ENCODE measurements at regions not wholly inside any gene's neighbourhood (a gene's known extent, or its start where the extent isn't known, plus 50 kb on each side); places are given as distances from the start of the nearest gene placed in this dataset.

DNA sequence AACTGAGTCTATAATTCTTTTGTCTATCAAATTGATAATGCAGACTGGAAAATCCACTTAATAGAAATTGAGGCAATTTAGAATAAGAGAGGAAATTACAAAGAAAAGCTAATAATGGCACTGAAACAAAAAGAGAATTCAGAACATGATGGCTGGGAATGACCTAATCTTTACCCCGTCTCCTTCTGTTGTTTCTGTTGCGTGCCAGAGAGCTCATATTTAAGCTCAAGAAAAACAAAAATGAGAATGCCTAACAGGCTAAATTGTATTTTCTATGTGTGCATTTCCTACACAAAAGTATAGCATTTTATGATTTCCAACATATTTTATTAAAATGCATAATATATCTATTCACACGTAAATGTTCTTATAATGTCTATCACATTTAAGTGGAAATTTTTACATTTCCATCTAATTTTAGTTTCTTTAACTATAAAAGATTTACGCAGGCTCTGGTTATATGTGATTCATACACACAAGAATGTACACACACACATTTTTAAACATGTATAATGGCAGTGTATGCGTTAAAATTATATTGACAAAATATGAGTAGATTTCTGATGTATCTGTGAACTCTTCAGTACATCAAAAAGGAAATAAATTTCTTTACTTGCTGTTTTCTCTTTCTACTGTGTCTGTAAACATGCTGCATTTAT is 432.3 kb downstream of the SLITRK6 start:
- DNase-seq, result no peak
- Mint-ChIP-seq H3K27ac (no peak overlapping the region), H3K27me3 (no peaks in the 10 kb centered on the region), H3K4me1 (no peaks in the 10 kb centered on the region), H3K36me3 (ENCODE audit: low read depth) (no peaks in the 10 kb centered on the region), H3K9me3 (no peaks in the 10 kb centered on the region), H3K4me3 (no peak overlapping the region)
- ATAC-seq, result no peak

- no peaks in the 10 kb centered on the region for H3K4me1 Mint-ChIP-seq
- no peak for ATAC-seq
These were observed 435.7 kb downstream of the SLITRK6 start for GRCh38 chr13:85363504-85363903.

GRCh38 chr13:85362980-85363379 is 436.2 kb downstream of the SLITRK6 start:
- H3K27ac Mint-ChIP-seq, result no peak overlapping the region
- DNase-seq (no peak), ATAC-seq (no peak)
- no peaks in the 10 kb centered on the region for H3K4me1 Mint-ChIP-seq
- H3K9me3 Mint-ChIP-seq, result no peaks in the 10 kb centered on the region
- no peak overlapping the region for H3K4me3 Mint-ChIP-seq
- H3K36me3 Mint-ChIP-seq (ENCODE audit: low read depth), result no peaks in the 10 kb centered on the region
- H3K27me3 Mint-ChIP-seq, result no peaks in the 10 kb centered on the region

More at GRCh38 chr13:85363504-85363903, 435.7 kb downstream of the SLITRK6 start:
- Mint-ChIP-seq H3K4me3 (no peak overlapping the region), H3K27me3 (no peaks in the 10 kb centered on the region), H3K36me3 (ENCODE audit: low read depth) (no peaks in the 10 kb centered on the region), H3K27ac (no peak overlapping the region), H3K9me3 (no peaks in the 10 kb centered on the region)
- no peak for DNase-seq

GRCh38 chr13:85347251-85347650 is 452.0 kb downstream of the SLITRK6 start:
- Mint-ChIP-seq H3K4me3 (no peak overlapping the region), H3K4me1 (no peaks in the 10 kb centered on the region), H3K36me3 (ENCODE audit: low read depth) (no peaks in the 10 kb centered on the region), H3K27me3 (no peaks in the 10 kb centered on the region), H3K9me3 (peaks cover 4% of the 10 kb centered on the region), H3K27ac (no peak overlapping the region)
- DNase-seq (no peak), ATAC-seq (no peak)

DNA sequence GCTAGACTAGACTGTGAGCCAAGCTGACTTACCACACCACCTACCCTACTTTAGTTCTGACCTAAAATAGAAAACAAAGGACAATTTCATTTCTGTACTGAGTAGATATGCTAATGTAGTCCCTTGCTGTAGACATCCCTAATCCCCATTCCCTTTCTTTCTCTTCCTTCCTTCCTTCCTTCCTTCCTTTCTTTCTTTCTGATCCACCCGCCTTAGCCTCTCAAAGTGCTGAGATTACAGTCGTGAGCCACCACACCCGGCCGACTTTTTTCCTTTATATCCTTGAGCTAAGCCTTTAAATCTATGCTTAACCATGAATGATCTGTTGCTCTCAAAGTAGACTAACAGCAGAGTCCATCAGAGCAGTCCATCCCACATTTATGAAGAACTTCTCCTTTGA is 465.0 kb downstream of the SLITRK6 start:
- Mint-ChIP-seq H3K9me3 (peaks cover 6% of the 10 kb centered on the region), H3K27ac (no peak overlapping the region)

GRCh38 chr13:85333506-85334020 is 465.7 kb downstream of the SLITRK6 start:
- Mint-ChIP-seq H3K27me3 (no peaks in the 10 kb centered on the region), H3K4me1 (no peaks in the 10 kb centered on the region), H3K36me3 (ENCODE audit: low read depth) (no peaks in the 10 kb centered on the region), H3K4me3 (no peak overlapping the region), H3K9me3 (peaks cover 4% of the 10 kb centered on the region), H3K27ac (no peak overlapping the region)
- DNase-seq, result no peak
- no peak for ATAC-seq

More for the DNA sequence above, 465.0 kb downstream of the SLITRK6 start:
- DNase-seq (no peak), ATAC-seq (no peak)
- Mint-ChIP-seq H3K4me1 (no peaks in the 10 kb centered on the region), H3K36me3 (ENCODE audit: low read depth) (no peaks in the 10 kb centered on the region), H3K4me3 (no peak overlapping the region), H3K27me3 (no peaks in the 10 kb centered on the region)

DNA sequence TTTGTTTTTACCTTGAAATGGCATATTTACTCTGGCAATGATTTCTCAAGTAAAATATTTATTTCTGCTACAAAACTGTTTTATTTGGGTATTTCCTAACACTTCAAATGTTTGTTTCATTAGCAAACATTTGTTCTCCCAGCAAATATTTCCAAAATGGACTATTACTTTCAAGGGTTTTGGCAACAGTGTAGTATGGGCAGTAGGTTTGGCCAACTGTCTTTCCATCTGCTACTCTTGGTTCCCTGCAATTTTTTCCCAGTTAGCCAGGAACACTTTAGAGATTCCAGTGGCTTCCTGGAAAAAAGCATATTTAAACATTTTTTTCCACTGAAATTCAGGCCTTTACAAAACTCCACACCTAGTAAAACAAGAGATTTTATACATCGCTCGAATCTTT is 466.6 kb downstream of the SLITRK6 start:
- no peak for DNase-seq
- Mint-ChIP-seq H3K9me3 (peaks cover 7% of the 10 kb centered on the region), H3K27ac (no peak overlapping the region), H3K4me3 (no peak overlapping the region), H3K4me1 (no peaks in the 10 kb centered on the region), H3K27me3 (no peaks in the 10 kb centered on the region), H3K36me3 (ENCODE audit: low read depth) (no peaks in the 10 kb centered on the region)
- no peak for ATAC-seq

DNA sequence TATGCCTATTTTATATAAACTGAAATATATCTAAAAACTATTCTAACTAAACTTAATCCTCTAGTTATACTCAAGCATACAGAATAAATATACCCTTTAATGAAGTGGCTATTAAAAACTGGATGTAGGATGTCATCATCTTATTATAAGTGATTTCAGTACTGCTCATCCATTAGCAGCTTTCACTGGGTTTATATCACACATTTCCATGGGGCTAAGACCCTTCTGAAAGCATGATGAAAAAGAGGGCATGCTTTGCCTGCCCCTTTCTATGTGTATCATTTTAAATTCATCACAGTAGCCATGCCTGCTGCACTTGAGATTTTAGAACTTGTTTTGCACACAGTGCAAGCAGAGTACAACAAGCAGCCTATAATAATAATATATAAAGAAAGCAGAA is 477.5 kb downstream of the SLITRK6 start:
- ATAC-seq (no peak), DNase-seq (no peak)
- H3K4me1 Mint-ChIP-seq, result no peaks in the 10 kb centered on the region
- H3K27ac Mint-ChIP-seq, result no peak overlapping the region
- no peaks in the 10 kb centered on the region for H3K27me3 Mint-ChIP-seq
- no peaks in the 10 kb centered on the region for H3K9me3 Mint-ChIP-seq
- no peak overlapping the region for H3K4me3 Mint-ChIP-seq
- H3K36me3 Mint-ChIP-seq (ENCODE audit: low read depth), result no peaks in the 10 kb centered on the region

DNA sequence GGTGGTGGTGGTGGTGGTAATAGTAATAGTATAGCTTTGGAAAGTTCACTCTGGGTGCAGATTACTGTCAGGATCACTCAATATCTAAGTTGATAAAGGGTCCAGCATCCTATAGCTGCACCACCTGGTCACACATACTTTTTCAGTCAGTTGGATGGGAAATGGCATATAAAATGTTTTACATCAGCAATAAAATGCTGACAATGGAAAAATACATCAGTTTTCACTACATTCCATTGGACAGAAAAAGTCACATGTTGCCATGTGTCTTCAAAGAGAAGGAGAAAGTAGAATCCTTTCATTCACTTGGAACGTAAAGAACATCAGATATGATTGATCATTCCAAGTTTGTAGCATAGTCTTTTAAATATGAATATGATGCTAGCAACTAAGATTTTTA is 481.4 kb downstream of the SLITRK6 start:
- Mint-ChIP-seq H3K4me1 (no peaks in the 10 kb centered on the region), H3K36me3 (ENCODE audit: low read depth) (no peaks in the 10 kb centered on the region), H3K27ac (no peak overlapping the region), H3K9me3 (no peaks in the 10 kb centered on the region), H3K4me3 (no peak overlapping the region), H3K27me3 (no peaks in the 10 kb centered on the region)
- ATAC-seq, result no peak
- DNase-seq, result no peak

DNA sequence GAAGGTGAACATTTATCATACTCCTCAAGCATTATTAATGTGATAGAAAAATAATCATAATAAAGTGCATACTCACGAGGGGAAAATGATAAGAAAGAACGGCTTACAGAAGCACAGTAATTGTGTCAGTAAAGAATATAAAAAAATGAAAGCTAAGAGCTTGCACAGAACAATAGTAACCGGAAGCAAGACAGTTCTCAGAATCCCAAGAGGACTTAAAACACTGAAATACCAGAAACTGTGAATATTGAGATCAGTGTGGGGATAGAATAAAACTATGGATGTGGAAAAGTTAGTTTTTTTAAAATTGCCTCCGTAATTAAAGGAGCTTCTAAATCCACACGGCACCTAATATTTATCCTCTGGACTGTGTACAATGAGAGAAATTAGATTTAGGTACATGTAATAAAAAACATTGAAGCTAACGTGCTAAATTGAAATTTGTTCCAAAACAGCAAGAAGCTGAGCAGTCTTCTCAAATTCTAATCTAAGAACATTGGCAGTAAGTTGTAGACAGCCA is 482.7 kb downstream of the SLITRK6 start:
- H3K9me3 Mint-ChIP-seq, result no peaks in the 10 kb centered on the region
- DNase-seq (no peak), ATAC-seq (no peak)
- no peaks in the 10 kb centered on the region for H3K27me3 Mint-ChIP-seq
- H3K36me3 Mint-ChIP-seq (ENCODE audit: low read depth), result no peaks in the 10 kb centered on the region
- no peaks in the 10 kb centered on the region for H3K4me1 Mint-ChIP-seq
- H3K27ac Mint-ChIP-seq, result no peak overlapping the region
- H3K4me3 Mint-ChIP-seq, result no peak overlapping the region

GRCh38 chr13:85314686-85315085 is 484.5 kb downstream of the SLITRK6 start:
- no peak overlapping the region for H3K4me3 Mint-ChIP-seq
- H3K36me3 Mint-ChIP-seq (ENCODE audit: low read depth), result no peaks in the 10 kb centered on the region
- H3K9me3 Mint-ChIP-seq, result peaks cover 4% of the 10 kb centered on the region
- H3K27ac Mint-ChIP-seq, result no peak overlapping the region
- ATAC-seq, result no peak
- no peak for DNase-seq
- no peaks in the 10 kb centered on the region for H3K4me1 Mint-ChIP-seq
- H3K27me3 Mint-ChIP-seq, result no peaks in the 10 kb centered on the region

DNA sequence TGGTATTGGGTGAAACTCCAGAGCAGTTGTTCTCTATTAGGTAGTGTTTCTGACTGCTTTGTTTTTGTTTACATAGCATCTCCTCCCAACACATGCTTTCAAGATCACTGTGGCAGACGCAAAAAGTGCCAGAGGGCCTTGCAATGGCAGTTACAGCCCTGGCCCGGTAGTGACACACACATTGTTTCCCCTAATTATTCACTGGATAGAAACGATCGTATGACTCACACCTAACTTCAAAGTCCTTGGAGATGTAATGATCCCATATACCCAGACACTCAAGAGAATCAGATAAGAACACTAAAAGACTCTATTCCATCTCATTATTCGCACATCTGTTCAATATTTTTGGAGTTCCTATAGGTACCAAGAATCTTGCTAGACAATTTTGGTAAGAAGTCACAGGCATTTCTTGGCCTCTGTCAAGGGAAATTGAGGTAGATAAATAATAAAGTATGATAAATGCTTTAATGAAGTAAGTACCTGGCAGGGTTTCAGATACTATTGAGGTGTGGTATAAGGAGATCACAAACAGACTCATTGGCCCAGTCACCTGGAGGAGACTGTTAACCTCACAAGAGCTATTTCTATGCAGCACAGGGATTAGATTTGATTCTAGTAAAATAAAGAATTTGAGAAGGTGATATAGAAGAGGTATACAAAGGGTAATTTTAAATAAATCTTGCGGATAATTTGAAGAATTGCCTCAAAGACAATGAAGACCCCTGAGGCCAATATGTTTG is 485.3 kb downstream of the SLITRK6 start:
- ATAC-seq (no peak), DNase-seq (no peak)
- no peak overlapping the region for H3K27ac Mint-ChIP-seq
- peaks cover 5% of the 10 kb centered on the region for H3K9me3 Mint-ChIP-seq
- H3K36me3 Mint-ChIP-seq (ENCODE audit: low read depth), result no peaks in the 10 kb centered on the region
- no peaks in the 10 kb centered on the region for H3K4me1 Mint-ChIP-seq
- no peaks in the 10 kb centered on the region for H3K27me3 Mint-ChIP-seq
- no peak overlapping the region for H3K4me3 Mint-ChIP-seq

- Mint-ChIP-seq H3K4me3 (no peak overlapping the region), H3K36me3 (ENCODE audit: low read depth) (no peaks in the 10 kb centered on the region), H3K4me1 (no peaks in the 10 kb centered on the region), H3K27me3 (no peaks in the 10 kb centered on the region), H3K9me3 (peaks cover 5% of the 10 kb centered on the region), H3K27ac (no peak overlapping the region)
- no peak for ATAC-seq
- DNase-seq, result no peak
These were observed 487.1 kb downstream of the SLITRK6 start for GRCh38 chr13:85312071-85312470.

DNA sequence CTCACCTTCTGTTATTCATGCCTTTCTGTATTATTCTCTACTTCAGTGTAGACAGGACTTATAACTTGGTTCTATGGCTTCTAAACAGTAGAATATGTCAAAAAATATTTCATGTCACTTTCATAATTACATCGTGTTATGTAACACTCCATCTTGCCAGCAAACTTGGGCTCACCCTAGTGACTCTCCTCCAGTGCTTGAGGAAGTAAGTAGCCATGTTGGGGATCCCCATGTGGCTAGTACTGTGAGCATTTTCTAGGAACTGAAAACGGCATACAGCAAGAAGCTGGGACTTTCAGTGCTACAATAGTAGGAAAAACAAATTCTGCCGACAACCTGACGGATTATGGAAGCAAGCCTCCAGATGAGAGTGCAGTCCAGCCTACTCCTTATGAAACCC is 495.6 kb downstream of the SLITRK6 start:
- no peak overlapping the region for H3K27ac Mint-ChIP-seq
- no peaks in the 10 kb centered on the region for H3K4me1 Mint-ChIP-seq
- H3K4me3 Mint-ChIP-seq, result no peak overlapping the region
- H3K36me3 Mint-ChIP-seq (ENCODE audit: low read depth), result no peaks in the 10 kb centered on the region
- DNase-seq (no peak), ATAC-seq (no peak)
- no peaks in the 10 kb centered on the region for H3K27me3 Mint-ChIP-seq
- no peaks in the 10 kb centered on the region for H3K9me3 Mint-ChIP-seq

GRCh38 chr13:85298387-85298924 is 500.8 kb downstream of the SLITRK6 start:
- Mint-ChIP-seq H3K27ac (no peak overlapping the region), H3K9me3 (no peaks in the 10 kb centered on the region), H3K4me3 (no peak overlapping the region), H3K4me1 (no peaks in the 10 kb centered on the region), H3K27me3 (no peaks in the 10 kb centered on the region), H3K36me3 (ENCODE audit: low read depth) (no peaks in the 10 kb centered on the region)
- ATAC-seq (no peak), DNase-seq (no peak)
